ENCODE measurements at regions not wholly inside any gene's neighbourhood (a gene's known extent, or its start where the extent isn't known, plus 50 kb on each side); places are given as distances from the start of the nearest gene placed in this dataset.

GRCh38 chr6:82085701-82086100 lies 161.8 kb downstream of the IBTK start:
- no peak overlapping the region for H2AK5ac ChIP-seq (ENCODE audit: low read length)
- H3K4ac ChIP-seq (ENCODE audit: low read depth, low read length): no peak overlapping the region
- H4K91ac ChIP-seq (ENCODE audit: low read depth, low read length): no peak overlapping the region
- no peak overlapping the region for H3K9ac ChIP-seq (ENCODE audit: low read length)
- no peak overlapping the region for H3K4me2 ChIP-seq (ENCODE audit: low read length)
- no peak overlapping the region for H3K4me3 ChIP-seq (ENCODE audit: low read depth, low read length)
- H2BK5ac ChIP-seq (ENCODE audit: low read depth, low read length, poor library complexity): no peak overlapping the region
- no peaks in the 10 kb centered on the region for H3K27me3 ChIP-seq (ENCODE audit: insufficient read depth, low read length)
- H2BK120ac ChIP-seq (ENCODE audit: insufficient read depth, low read length, poor library complexity): no peak overlapping the region
- no peak overlapping the region for H3K27ac ChIP-seq (ENCODE audit: low read depth, low read length)
- no peak overlapping the region for H4K12ac ChIP-seq (ENCODE audit: low read depth, low read length)
- no peaks in the 10 kb centered on the region for H3K36me3 ChIP-seq (ENCODE audit: control insufficient read depth in 1 of 2, insufficient read depth in 2 of 2, low read length in 2 of 2)
- DNase-seq: no peak
- no peak overlapping the region for H2BK12ac ChIP-seq (ENCODE audit: low read length)
- H3K79me1 ChIP-seq (ENCODE audit: low read length): no peaks in the 10 kb centered on the region
- no peak overlapping the region for H3K14ac ChIP-seq (ENCODE audit: low read length)
- no peak overlapping the region for H4K8ac ChIP-seq (ENCODE audit: low read depth, low read length)
- H3K18ac ChIP-seq (ENCODE audit: low read length): no peak overlapping the region
- H3K79me2 ChIP-seq (ENCODE audit: control insufficient read depth, insufficient read depth, low read length, poor library complexity): no peaks in the 10 kb centered on the region
- H2AFZ ChIP-seq (ENCODE audit: insufficient read depth, low read length, poor library complexity): no peak overlapping the region
- WGBS (ENCODE audit: extremely low coverage, insufficient coverage, insufficient read length): no CpG with 5 or more reads among the region's 5 CpGs
- no peaks in the 10 kb centered on the region for H3K4me1 ChIP-seq (ENCODE audit: control insufficient read depth in 1 of 2, insufficient read depth in 2 of 2, low read length in 2 of 2)
- no peak overlapping the region for H3K23ac ChIP-seq (ENCODE audit: low read length)
- no peaks in the 10 kb centered on the region for H3K9me3 ChIP-seq (ENCODE audit: insufficient read depth, low read depth, low read length)

GRCh38 chr6:82084324-82084920 lies 163.1 kb downstream of the IBTK start:
- no peak overlapping the region for H3K4me2 ChIP-seq (ENCODE audit: low read length)

GRCh38 chr6:82083646-82084045 lies 163.9 kb downstream of the IBTK start:
- H3K4me2 ChIP-seq (ENCODE audit: low read length): no peak overlapping the region
- H4K91ac ChIP-seq (ENCODE audit: low read depth, low read length): no peak overlapping the region
- H3K27ac ChIP-seq (ENCODE audit: low read depth, low read length): no peak overlapping the region
- H3K14ac ChIP-seq (ENCODE audit: low read length): no peak overlapping the region
- no peaks in the 10 kb centered on the region for H3K4me1 ChIP-seq (ENCODE audit: control insufficient read depth in 1 of 2, insufficient read depth in 2 of 2, low read length in 2 of 2)
- H3K4ac ChIP-seq (ENCODE audit: low read depth, low read length): no peak overlapping the region
- no peaks in the 10 kb centered on the region for H3K36me3 ChIP-seq (ENCODE audit: control insufficient read depth in 1 of 2, insufficient read depth in 2 of 2, low read length in 2 of 2)
- no peak overlapping the region for H4K12ac ChIP-seq (ENCODE audit: low read depth, low read length)
- no peak overlapping the region for H2AFZ ChIP-seq (ENCODE audit: insufficient read depth, low read length, poor library complexity)
- no peak overlapping the region for H3K4me3 ChIP-seq (ENCODE audit: low read depth, low read length)
- no peaks in the 10 kb centered on the region for H3K27me3 ChIP-seq (ENCODE audit: insufficient read depth, low read length)
- no peaks in the 10 kb centered on the region for H3K79me2 ChIP-seq (ENCODE audit: control insufficient read depth, insufficient read depth, low read length, poor library complexity)
- H2BK5ac ChIP-seq (ENCODE audit: low read depth, low read length, poor library complexity): no peak overlapping the region
- H4K8ac ChIP-seq (ENCODE audit: low read depth, low read length): no peak overlapping the region
- H3K9me3 ChIP-seq (ENCODE audit: insufficient read depth, low read depth, low read length): no peaks in the 10 kb centered on the region
- H3K23ac ChIP-seq (ENCODE audit: low read length): no peak overlapping the region
- no peak overlapping the region for H2AK5ac ChIP-seq (ENCODE audit: low read length)
- no peaks in the 10 kb centered on the region for H3K79me1 ChIP-seq (ENCODE audit: low read length)
- DNase-seq: no peak
- no peak overlapping the region for H2BK120ac ChIP-seq (ENCODE audit: insufficient read depth, low read length, poor library complexity)
- WGBS (ENCODE audit: extremely low coverage, insufficient coverage, insufficient read length): no CpG with 5 or more reads among the region's 1 CpG
- H3K18ac ChIP-seq (ENCODE audit: low read length): no peak overlapping the region
- H2BK12ac ChIP-seq (ENCODE audit: low read length): no peak overlapping the region
- no peak overlapping the region for H3K9ac ChIP-seq (ENCODE audit: low read length)

More at GRCh38 chr6:82084324-82084920, 163.1 kb downstream of the IBTK start:
- Histone ChIP-seq H4K12ac (ENCODE audit: low read depth, low read length) (no peak overlapping the region), H3K4ac (ENCODE audit: low read depth, low read length) (no peak overlapping the region), H2BK120ac (ENCODE audit: insufficient read depth, low read length, poor library complexity) (no peak overlapping the region), H3K27me3 (ENCODE audit: insufficient read depth, low read length) (no peaks in the 10 kb centered on the region), H3K9ac (ENCODE audit: low read length) (no peak overlapping the region), H3K27ac (ENCODE audit: low read depth, low read length) (no peak overlapping the region), H3K36me3 (ENCODE audit: control insufficient read depth in 1 of 2, insufficient read depth in 2 of 2, low read length in 2 of 2) (no peaks in the 10 kb centered on the region), H2BK5ac (ENCODE audit: low read depth, low read length, poor library complexity) (no peak overlapping the region), H2AK5ac (ENCODE audit: low read length) (no peak overlapping the region), H3K9me3 (ENCODE audit: insufficient read depth, low read depth, low read length) (no peaks in the 10 kb centered on the region), H3K79me2 (ENCODE audit: control insufficient read depth, insufficient read depth, low read length, poor library complexity) (no peaks in the 10 kb centered on the region), H4K91ac (ENCODE audit: low read depth, low read length) (no peak overlapping the region), H3K23ac (ENCODE audit: low read length) (no peak overlapping the region), H2AFZ (ENCODE audit: insufficient read depth, low read length, poor library complexity) (no peak overlapping the region), H2BK12ac (ENCODE audit: low read length) (no peak overlapping the region), H3K14ac (ENCODE audit: low read length) (no peak overlapping the region), H3K79me1 (ENCODE audit: low read length) (no peaks in the 10 kb centered on the region), H3K4me3 (ENCODE audit: low read depth, low read length) (no peak overlapping the region), H3K18ac (ENCODE audit: low read length) (no peak overlapping the region), H3K4me1 (ENCODE audit: control insufficient read depth in 1 of 2, insufficient read depth in 2 of 2, low read length in 2 of 2) (no peaks in the 10 kb centered on the region), H4K8ac (ENCODE audit: low read depth, low read length) (no peak overlapping the region)
- WGBS (ENCODE audit: extremely low coverage, insufficient coverage, insufficient read length): no CpG with 5 or more reads among the region's 2 CpGs
- no peak for DNase-seq

- DNase-seq: no peak
- no peaks in the 10 kb centered on the region for H3K79me1 ChIP-seq (ENCODE audit: low read length)
- H3K36me3 ChIP-seq (ENCODE audit: control insufficient read depth in 1 of 2, insufficient read depth in 2 of 2, low read length in 2 of 2): no peaks in the 10 kb centered on the region
- no peak overlapping the region for H2BK120ac ChIP-seq (ENCODE audit: insufficient read depth, low read length, poor library complexity)
- no peak overlapping the region for H3K14ac ChIP-seq (ENCODE audit: low read length)
- no peak overlapping the region for H3K9ac ChIP-seq (ENCODE audit: low read length)
- no peaks in the 10 kb centered on the region for H3K79me2 ChIP-seq (ENCODE audit: control insufficient read depth, insufficient read depth, low read length, poor library complexity)
- no peak overlapping the region for H4K91ac ChIP-seq (ENCODE audit: low read depth, low read length)
- no peak overlapping the region for H3K18ac ChIP-seq (ENCODE audit: low read length)
- no peak overlapping the region for H3K4me2 ChIP-seq (ENCODE audit: low read length)
- no peak overlapping the region for H4K8ac ChIP-seq (ENCODE audit: low read depth, low read length)
- no peak overlapping the region for H3K27ac ChIP-seq (ENCODE audit: low read depth, low read length)
- H3K23ac ChIP-seq (ENCODE audit: low read length): no peak overlapping the region
- no CpG with 5 or more reads among the region's 1 CpG for WGBS (ENCODE audit: extremely low coverage, insufficient coverage, insufficient read length)
- H3K9me3 ChIP-seq (ENCODE audit: insufficient read depth, low read depth, low read length): no peaks in the 10 kb centered on the region
- H3K4me3 ChIP-seq (ENCODE audit: low read depth, low read length): no peak overlapping the region
- H3K27me3 ChIP-seq (ENCODE audit: insufficient read depth, low read length): no peaks in the 10 kb centered on the region
- no peak overlapping the region for H4K12ac ChIP-seq (ENCODE audit: low read depth, low read length)
- H2AK5ac ChIP-seq (ENCODE audit: low read length): no peak overlapping the region
- no peak overlapping the region for H2BK5ac ChIP-seq (ENCODE audit: low read depth, low read length, poor library complexity)
- H3K4me1 ChIP-seq (ENCODE audit: control insufficient read depth in 1 of 2, insufficient read depth in 2 of 2, low read length in 2 of 2): no peaks in the 10 kb centered on the region
- no peak overlapping the region for H3K4ac ChIP-seq (ENCODE audit: low read depth, low read length)
- H2AFZ ChIP-seq (ENCODE audit: insufficient read depth, low read length, poor library complexity): no peak overlapping the region
- H2BK12ac ChIP-seq (ENCODE audit: low read length): no peak overlapping the region
Measured at GRCh38 chr6:82080767-82081166, 166.8 kb downstream of the IBTK start.

Data from trophoblast cell (in vitro differentiated cells and primary cell).